Ovary (tissue), 3 donors: ENCODE measurements at regions not wholly inside any gene's neighbourhood (a gene's known extent, or its start where the extent isn't known, plus 50 kb on each side); places are given as distances from the start of the nearest gene placed in this dataset.

Experiments used
- EP300 ChIP-seq: sonication (generic); formaldehyde crosslinking; IDR thresholded peaks from one replicate; pipeline ENCODE4 v1.6.1; 2017; ENCODE audit warnings: antibody characterized with exemption
- TF ChIP-seq, protein P1 (sequence below), 3 donors: fragments of 450-650 bp in 2 of 3; fragments of 200-600 bp in 1 of 3; IDR thresholded peaks; one replicate each; pipeline versions ENCODE4 v1.5.1 to v1.8.0; 2016 to 2022; ENCODE audit warnings: antibody characterized with exemption in 3 of 3, mild to moderate bottlenecking in 1 of 3
- donor health status: DM: no; HTN: no; CAD: no.

DNA sequence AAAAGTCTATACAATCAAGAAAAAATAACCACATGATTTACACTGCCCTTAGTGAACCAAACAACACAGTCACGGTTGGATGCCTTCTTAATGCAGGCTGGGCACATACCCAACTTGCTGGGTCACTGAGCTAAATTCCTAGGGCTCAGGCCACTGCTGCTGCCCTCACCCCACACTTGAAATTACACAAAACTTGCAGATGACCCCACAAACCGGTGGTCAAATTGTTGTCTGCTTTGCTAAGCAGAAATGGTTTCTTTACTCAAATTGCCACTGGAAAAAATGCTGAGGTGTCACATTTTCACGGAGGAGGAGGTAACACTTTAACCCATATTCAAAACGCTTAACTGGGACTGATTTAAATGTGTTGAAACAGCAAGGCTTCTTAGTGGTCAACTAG is 62.4 kb downstream of the HMHB1 start:
- TF ChIP-seq, protein P1, sequence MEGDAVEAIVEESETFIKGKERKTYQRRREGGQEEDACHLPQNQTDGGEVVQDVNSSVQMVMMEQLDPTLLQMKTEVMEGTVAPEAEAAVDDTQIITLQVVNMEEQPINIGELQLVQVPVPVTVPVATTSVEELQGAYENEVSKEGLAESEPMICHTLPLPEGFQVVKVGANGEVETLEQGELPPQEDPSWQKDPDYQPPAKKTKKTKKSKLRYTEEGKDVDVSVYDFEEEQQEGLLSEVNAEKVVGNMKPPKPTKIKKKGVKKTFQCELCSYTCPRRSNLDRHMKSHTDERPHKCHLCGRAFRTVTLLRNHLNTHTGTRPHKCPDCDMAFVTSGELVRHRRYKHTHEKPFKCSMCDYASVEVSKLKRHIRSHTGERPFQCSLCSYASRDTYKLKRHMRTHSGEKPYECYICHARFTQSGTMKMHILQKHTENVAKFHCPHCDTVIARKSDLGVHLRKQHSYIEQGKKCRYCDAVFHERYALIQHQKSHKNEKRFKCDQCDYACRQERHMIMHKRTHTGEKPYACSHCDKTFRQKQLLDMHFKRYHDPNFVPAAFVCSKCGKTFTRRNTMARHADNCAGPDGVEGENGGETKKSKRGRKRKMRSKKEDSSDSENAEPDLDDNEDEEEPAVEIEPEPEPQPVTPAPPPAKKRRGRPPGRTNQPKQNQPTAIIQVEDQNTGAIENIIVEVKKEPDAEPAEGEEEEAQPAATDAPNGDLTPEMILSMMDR (IDR thresholded peaks at IDR 0.05) = no peak
- TF ChIP-seq EP300 = no peak
